HG03066 (cell line): ENCODE measurements at regions not wholly inside any gene's neighbourhood (a gene's known extent, or its start where the extent isn't known, plus 50 kb on each side); places are given as distances from the start of the nearest gene placed in this dataset.
"Not testable (repeated sequence)": the region's sequence is repeated elsewhere in the genome, so short reads cannot be mapped to it uniquely, and the experiment has no call there.

Experiments
- ATAC-seq: cut with Tn5 transposase; IDR thresholded peaks from one replicate; pipeline ENCODE4 v1.9.1; 2021; ENCODE audit warnings: low read depth; ENCODE audit not compliant: unreplicated experiment

- ATAC-seq: not testable (repeated sequence)
These were observed 481.7 kb upstream of the MARCKS start for GRCh38 chr6:113375466-113375865.

DNA sequence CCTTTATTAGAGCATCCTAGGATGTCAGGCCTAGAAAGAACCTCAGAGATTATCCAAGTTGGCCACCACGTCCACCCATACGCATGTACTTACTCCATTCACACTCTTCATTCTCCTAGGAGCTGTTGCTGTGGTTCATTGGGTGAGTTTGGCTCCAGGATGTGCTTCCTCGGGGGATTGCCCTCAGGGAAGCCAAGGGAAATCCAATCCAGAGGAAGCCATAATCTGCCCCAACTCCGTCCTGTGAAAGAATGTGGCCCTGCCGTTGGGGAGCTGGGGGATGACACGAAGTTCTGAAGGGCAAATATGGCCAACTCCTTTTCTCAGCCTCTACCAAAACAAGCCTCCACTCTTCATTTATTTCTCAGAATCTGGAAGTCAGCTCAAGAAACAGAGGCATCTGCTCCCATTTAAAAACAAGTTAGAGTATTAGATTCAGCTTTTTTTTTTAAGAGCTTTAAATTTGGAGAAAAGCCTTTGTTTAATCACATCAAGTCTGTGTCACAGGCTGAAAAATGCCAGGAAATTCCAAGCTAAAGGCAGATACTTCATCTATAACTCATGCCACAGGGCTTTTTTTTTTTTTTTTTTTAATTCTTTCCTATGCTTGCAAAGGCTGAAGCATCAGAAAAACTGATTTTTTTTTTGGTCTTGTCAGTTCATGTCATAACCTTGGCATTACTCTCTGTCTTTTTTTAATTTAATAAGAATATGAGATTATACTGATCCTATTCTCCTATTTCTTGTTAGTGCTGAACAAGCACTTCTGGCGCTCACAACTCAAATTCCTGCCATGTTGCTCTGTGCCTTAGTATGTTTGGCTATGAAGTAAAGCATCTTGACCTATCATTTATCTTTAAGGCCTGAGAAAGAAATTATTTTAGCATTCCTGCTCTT lies 480.9 kb upstream of the MARCKS start:
- no peak for ATAC-seq

DNA sequence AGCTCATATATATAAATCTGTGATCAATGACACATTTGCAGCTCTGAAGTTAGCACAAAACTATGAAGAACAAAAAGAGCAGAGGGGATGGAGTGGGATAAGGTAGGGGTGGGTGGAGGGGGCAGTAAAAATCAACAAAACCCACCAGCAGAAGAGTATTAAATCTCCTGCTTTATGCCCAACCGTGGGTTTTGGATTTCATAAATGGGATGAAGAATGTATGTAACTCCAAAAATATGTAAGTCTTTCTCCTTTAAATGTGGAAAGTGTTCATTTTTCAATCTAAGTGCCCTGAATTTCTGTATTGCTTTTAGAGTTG lies 480.3 kb upstream of the MARCKS start:
- ATAC-seq: no peak

DNA sequence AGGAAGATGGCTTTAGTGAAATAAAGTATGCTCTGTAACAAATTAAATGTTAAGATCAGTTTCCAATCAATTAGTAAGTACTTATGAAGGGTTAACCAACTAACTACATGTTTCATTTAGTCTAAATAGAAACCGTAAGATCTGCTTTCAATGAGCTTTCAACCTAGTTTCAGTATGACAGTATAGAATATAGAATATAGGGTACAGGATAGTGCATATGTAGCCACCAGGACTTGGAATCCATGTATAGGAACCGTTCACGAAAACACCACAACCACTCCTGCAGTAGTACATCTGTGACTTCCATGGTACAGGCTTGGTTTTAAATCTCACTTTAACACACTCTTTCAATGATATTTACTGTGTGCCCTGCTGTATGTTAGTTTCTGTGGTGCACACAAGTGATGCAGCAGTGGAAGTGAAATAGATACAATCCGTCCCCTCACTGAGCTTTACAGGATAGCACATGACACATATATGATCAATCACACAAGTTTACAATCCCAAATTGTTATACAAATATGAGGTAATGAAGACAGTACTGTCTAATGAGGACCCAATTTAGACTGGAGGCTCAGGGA lies 479.7 kb upstream of the MARCKS start:
- ATAC-seq: peak; percentile 55

DNA sequence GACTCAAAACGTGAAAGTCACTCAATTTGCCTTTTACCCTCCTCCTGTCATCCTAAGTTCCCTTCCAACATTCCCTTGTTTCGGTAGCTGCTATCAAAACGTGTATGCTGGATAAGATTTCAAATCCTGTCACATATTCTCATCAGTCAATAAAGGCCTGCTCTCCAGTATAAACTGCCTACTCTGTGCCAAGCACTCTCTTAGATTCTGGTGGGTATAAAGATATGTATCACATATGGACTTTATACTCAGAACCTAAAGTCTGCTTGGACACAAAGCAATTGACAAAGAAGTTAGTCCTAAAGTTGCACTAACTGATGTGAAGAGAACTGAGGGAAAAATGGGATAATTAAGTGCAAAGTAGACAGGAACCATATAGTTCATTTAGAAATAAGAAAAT lies 476.6 kb upstream of the MARCKS start:
- ATAC-seq: no peak

DNA sequence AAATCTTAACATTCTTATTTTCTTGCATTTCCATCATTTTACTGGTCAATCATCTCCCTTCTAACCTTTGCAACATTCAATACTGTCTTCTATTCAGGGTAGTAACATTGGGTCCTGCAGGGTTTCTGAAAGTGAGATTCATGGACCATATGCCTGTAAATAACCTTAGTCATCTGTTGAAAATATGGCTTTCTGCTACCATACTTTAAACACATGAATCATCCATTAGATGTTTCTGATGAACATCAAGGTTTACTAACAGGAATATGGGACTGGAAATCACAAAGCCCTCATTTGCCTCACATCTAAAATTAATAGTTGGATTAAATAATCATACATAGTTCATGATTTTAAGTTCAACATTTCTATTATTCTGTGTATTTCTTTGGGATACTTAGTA lies 475.9 kb upstream of the MARCKS start:
- no peak for ATAC-seq

GRCh38 chr6:113381959-113382358 lies 475.2 kb upstream of the MARCKS start:
- peak; percentile 80 for ATAC-seq

DNA sequence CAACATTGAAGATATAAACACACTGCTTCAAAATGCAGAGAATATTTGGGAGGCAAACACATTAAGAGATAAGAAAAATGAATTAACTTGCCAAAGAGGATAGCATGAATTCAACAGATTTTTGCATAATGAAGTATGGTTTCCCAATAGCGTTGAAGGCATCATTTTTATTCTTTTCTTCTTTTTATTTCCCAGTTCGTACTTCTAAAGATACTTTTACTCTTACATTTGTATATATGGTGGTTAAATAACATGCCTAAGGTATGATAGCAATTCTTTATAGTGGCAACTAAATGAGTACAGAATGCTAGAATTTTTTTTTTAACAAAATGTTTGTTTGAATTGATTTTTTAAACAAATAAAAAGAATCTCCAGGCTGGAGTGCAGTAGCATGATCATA lies 473.4 kb upstream of the MARCKS start:
- no peak for ATAC-seq

GRCh38 chr6:113385020-113385431 lies 472.1 kb upstream of the MARCKS start:
- ATAC-seq: no peak

DNA sequence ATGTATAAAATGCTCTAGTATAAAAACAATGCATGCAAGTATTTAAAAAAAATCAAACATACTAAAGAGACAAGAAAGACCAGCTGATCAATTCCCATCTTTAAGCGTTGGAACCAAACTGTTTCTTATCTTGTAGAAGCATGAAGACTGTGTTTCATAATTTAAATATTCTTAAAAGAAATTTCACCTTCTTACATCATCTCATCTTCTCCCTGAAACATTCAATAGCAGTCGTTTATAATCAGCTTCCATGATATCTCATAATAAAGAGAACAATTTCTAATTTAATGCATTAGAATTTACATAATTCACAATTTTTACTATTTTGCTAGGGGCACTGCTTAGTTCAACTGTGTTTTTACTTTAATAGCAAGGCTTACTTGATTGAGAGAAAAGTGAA lies 468.1 kb upstream of the MARCKS start:
- ATAC-seq: no peak

GRCh38 chr6:113392551-113393055 lies 464.5 kb upstream of the MARCKS start:
- ATAC-seq: no peak

GRCh38 chr6:113394216-113394615 lies 462.9 kb upstream of the MARCKS start:
- no peak for ATAC-seq

DNA sequence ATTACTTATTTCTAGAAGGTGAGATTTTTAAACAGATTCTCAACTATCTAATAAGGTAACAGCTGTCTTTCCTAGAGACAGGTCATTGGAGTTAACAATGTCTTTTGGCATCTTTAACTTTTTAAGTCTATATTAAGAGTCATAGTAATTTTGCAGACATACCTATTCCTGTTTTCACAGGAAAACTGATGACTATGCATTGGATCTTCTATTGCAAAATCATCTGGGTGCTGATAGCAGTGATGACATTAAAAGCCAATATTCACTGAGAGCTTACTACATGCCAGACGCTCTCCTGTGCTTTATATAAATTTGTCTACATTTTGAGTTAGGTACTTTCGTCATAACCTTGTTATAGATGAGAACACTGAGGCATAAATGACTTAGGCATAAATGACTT lies 462.4 kb upstream of the MARCKS start:
- no peak for ATAC-seq

- ATAC-seq: no peak
These were observed 460.4 kb upstream of the MARCKS start for GRCh38 chr6:113396730-113397129.

DNA sequence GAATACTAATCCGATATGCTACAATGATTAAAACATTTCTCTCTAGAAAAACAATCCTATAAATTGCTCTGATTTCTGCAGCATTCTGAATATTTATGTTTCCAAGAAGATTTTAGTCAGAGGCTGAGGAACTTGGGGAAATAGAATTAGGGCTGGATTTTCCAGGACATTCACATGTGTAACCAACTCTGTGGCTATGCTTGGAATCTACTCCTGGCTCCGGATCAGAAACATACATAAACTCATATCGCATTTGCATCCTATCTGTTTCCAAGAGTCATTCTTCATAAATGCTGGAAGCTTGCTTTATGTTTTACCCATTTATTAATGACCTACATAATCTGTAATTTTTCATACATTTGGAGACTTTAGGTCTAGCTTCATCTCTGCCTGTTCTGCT lies 459.9 kb upstream of the MARCKS start:
- ATAC-seq: no peak

DNA sequence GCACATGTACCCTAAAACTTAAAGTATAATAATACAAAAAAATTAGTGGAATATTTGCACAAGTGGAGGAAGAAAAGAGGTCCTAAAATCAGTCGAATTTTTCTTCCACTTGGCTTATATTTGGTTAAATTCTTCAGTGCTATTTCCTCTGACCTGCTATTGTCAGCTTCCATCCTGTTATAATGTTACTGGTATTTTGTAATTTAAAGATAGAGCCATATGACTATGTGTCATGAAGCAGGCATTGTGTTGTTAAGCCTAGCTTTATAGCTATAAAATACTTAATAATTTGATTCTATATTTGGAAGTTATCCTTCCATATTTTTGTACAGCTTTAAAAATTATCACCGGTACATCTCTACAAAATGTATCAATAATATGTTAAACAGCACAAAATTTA lies 455.9 kb upstream of the MARCKS start:
- no peak for ATAC-seq

- ATAC-seq: no peak
These were observed 454.6 kb upstream of the MARCKS start for GRCh38 chr6:113402544-113402943.

DNA sequence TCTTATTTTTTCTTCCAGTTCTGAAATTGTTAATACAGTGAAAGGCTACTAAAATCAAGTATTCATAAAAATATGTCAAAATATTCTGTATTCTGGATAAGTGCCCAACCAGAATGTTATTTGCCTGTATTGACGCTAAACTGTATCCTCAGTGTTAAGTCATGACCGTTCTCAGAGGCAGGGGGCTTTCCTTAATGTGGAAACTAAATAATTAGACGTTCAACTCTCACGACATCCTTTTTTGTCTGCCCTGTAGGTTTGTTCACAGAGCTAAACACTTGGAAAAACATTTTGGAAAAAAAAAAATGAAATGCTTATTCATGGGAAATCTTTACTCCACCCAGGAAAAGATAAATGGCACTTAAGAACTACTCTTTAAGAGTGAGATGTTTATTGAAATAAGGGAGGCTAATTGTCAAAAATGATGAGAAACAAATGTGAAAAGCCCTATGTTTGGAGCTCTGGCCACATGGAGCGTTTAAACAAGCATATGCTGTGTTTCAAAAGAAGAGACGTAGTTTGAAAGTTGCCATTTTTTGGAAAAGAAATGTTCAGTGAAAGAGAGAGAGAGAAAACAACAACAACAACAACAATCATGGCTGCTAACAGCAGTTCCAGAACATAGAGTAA lies 453.1 kb upstream of the MARCKS start:
- ATAC-seq: no peak

GRCh38 chr6:113405326-113406047 lies 451.7 kb upstream of the MARCKS start:
- ATAC-seq: no peak

GRCh38 chr6:113406048-113406695 lies 451.0 kb upstream of the MARCKS start:
- ATAC-seq: no peak

DNA sequence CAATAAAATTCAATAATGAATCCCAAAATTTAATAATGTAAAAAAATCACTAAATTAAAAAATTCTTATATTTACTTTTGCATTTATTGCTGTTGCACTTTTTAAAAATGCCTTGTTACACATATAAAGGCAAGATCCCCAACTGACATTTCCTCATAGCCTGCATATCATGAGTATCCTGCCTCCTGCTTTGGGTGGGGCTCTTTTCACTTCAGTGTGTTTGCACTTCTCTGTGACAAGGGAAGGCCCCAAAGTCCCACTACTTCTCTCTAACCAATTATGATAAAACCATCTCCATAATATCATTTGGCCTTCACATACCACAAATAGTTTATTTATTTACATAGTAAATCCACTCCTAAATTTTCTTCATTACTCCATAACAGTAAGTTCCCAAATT lies 446.1 kb upstream of the MARCKS start:
- no peak for ATAC-seq
